SK-N-SH (cell line): ENCODE measurements at regions not wholly inside any gene's neighbourhood (a gene's known extent, or its start where the extent isn't known, plus 50 kb on each side); places are given as distances from the start of the nearest gene placed in this dataset.

Experiments used
- CTCF ChIA-PET: fragments of 300-600, 350-600 bp; formaldehyde crosslinking; extraction: SDS; loops from one replicate; lab custom pipeline; 2021; lab: Yijun Ruan, JAX
- POLR2A ChIA-PET: fragments of 350-600 bp; sonication (Branson Sonifier 250); formaldehyde crosslinking; extraction: SDS; loops from one replicate; lab custom pipeline; 2020; ENCODE audit warnings: antibody characterized with exemption, inconsistent platforms; lab: Yijun Ruan, JAX
- DNase-seq: peaks from one replicate; pipeline ENCODE4 v3.0.0; 2012
- H2AFZ ChIP-seq: fragments of 200-600 bp; sonication (generic); 2 replicates; pipeline ENCODE4 v1.8.1; 2016; ENCODE audit warnings: antibody characterized with exemption, mild to moderate bottlenecking, low read depth
- H3F3A ChIP-seq: fragments of 200-600 bp; sonication (generic); replicated peaks from 2 replicates; pipeline ENCODE3; 2016; ENCODE audit warnings: antibody characterized with exemption, mild to moderate bottlenecking; ENCODE audit not compliant: insufficient read depth
- H3K27ac ChIP-seq, 2 experiments: fragments of 200-500 bp in 1 of 2; fragments of 200-600 bp in 1 of 2; sonication (Bioruptor generic) in 1 of 2; sonication (generic), shearing (Covaris generic) in 1 of 2; 2 replicates each; pipeline versions ENCODE4 v1.5.1 to v1.6.1; 2014 to 2016; ENCODE audit warnings: low read depth in 2 of 2, inconsistent platforms in 1 of 2, low read length in 1 of 2, mild to moderate bottlenecking in 1 of 2, mixed read lengths in 1 of 2
- H3K27me3 ChIP-seq: fragments of 200-600 bp; sonication (generic), shearing (Covaris generic); 2 replicates; pipeline ENCODE4 v1.6.1; 2016; ENCODE audit warnings: mixed run types; ENCODE audit not compliant: insufficient read depth
- H3K36me3 ChIP-seq, 2 experiments: fragments of 200-500 bp in 1 of 2; fragments of 200-600 bp in 1 of 2; sonication (Bioruptor generic) in 1 of 2; sonication (generic) in 1 of 2; replicated peaks in 1 of 2; 2 replicates each; pipeline versions ENCODE3 to v1.5.1; 2014 to 2016; ENCODE audit warnings: low read length in 1 of 2, mild to moderate bottlenecking in 1 of 2; ENCODE audit not compliant: insufficient read depth in 2 of 2, control insufficient read depth in 1 of 2
- H3K4me1 ChIP-seq, 2 experiments: fragments of 200-500 bp in 1 of 2; fragments of 200-600 bp in 1 of 2; sonication (Bioruptor generic) in 1 of 2; sonication (generic), shearing (Covaris generic) in 1 of 2; 2 replicates each; pipeline versions ENCODE4 v1.5.1 to v1.6.1; 2014 to 2016; ENCODE audit warnings: low read depth in 1 of 2, low read length in 1 of 2, mixed run types in 1 of 2; ENCODE audit not compliant: insufficient read depth in 2 of 2, control insufficient read depth in 1 of 2
- H3K4me2 ChIP-seq: fragments of 200-600 bp; sonication (generic), shearing (Covaris generic); 2 replicates; pipeline ENCODE4 v1.6.1; 2017; ENCODE audit warnings: mixed run types
- H3K4me3 ChIP-seq, 2 experiments: fragments of 200-500 bp in 1 of 2; fragments of 200-600 bp in 1 of 2; sonication (Bioruptor generic) in 1 of 2; sonication (generic), shearing (Covaris generic) in 1 of 2; 2 replicates each; pipeline versions ENCODE4 v1.5.1 to v1.8.1; 2014 to 2016; ENCODE audit warnings: low read depth in 2 of 2, inconsistent platforms in 1 of 2, low read length in 1 of 2, mild to moderate bottlenecking in 1 of 2, mixed read lengths in 1 of 2, moderate library complexity in 1 of 2
- H3K79me2 ChIP-seq: fragments of 200-600 bp; sonication (generic); 2 replicates; pipeline ENCODE4 v1.8.1; 2017; ENCODE audit warnings: mild to moderate bottlenecking; ENCODE audit not compliant: insufficient read depth
- H3K9ac ChIP-seq: fragments of 200-600 bp; sonication (generic); 2 replicates; pipeline ENCODE4 v1.6.1; 2017; ENCODE audit warnings: mixed run types
- H3K9me2 ChIP-seq: fragments of 200-600 bp; sonication (generic); 2 replicates; pipeline ENCODE4 v1.6.1; 2017; ENCODE audit warnings: mixed run types
- H3K9me3 ChIP-seq: fragments of 200-600 bp; sonication (generic); 2 replicates; pipeline ENCODE4 v1.6.1; 2017; ENCODE audit warnings: mixed run types, mild to moderate bottlenecking, moderate library complexity
- H4K20me1 ChIP-seq: fragments of 200-600 bp; sonication (generic); 2 replicates; pipeline ENCODE4 v1.6.1; 2017; ENCODE audit warnings: mild to moderate bottlenecking, mixed run types; ENCODE audit not compliant: insufficient read depth
- CHD2 ChIP-seq: fragments of 150-350 bp; IDR thresholded peaks from 2 replicates; pipeline ENCODE4 v1.6.1; 2018; ENCODE audit warnings: low read length; ENCODE audit not compliant: partially characterized antibody
- CTCF ChIP-seq: fragments of 200-600 bp; sonication (generic); IDR thresholded peaks from 2 replicates; pipeline ENCODE4 v1.6.1; 2017; ENCODE audit warnings: antibody characterized with exemption, mild to moderate bottlenecking, moderate library complexity
- ELF1 ChIP-seq: IDR thresholded peaks from 2 replicates; pipeline ENCODE4 v1.4.0; 2012
- EP300 ChIP-seq, 2 experiments: IDR thresholded peaks; 2 replicates each; pipeline versions ENCODE4 v1.4.0 to v1.6.1; 2012; ENCODE audit warnings: borderline replicate concordance in 1 of 2, low read depth in 1 of 2, low read length in 1 of 2
- EZH2phosphoT487 ChIP-seq: fragments of 200-600 bp; sonication (generic); IDR thresholded peaks from 2 replicates; pipeline ENCODE4 v1.6.1; 2017; ENCODE audit warnings: low read depth, mixed run types, mild to moderate bottlenecking, antibody characterized with exemption, moderate library complexity, borderline replicate concordance
- FOSL2 ChIP-seq: IDR thresholded peaks from 2 replicates; pipeline ENCODE4 v1.4.0; 2012; ENCODE audit warnings: low read depth, mild to moderate bottlenecking, moderate library complexity, borderline replicate concordance
- FOXJ3 ChIP-seq: sonication (generic); formaldehyde crosslinking; IDR thresholded peaks from 2 replicates; pipeline ENCODE4 v1.5.1; 2020; ENCODE audit warnings: mild to moderate bottlenecking, missing genetic modification reagents
- GABPA ChIP-seq: IDR thresholded peaks from 2 replicates; pipeline ENCODE4 v1.4.0; 2012; ENCODE audit warnings: low read depth, mild to moderate bottlenecking
- GATA2 ChIP-seq: sonication (generic); formaldehyde crosslinking; IDR thresholded peaks from 2 replicates; pipeline ENCODE4 v1.5.0; 2020; ENCODE audit warnings: mild to moderate bottlenecking, missing genetic modification reagents
- MAX ChIP-seq: IDR thresholded peaks from 2 replicates; pipeline ENCODE4 v1.4.0; 2012; ENCODE audit warnings: low read depth
- MEF2A ChIP-seq: IDR thresholded peaks from 2 replicates; pipeline ENCODE4 v1.4.0; 2012; ENCODE audit warnings: low read depth, borderline replicate concordance
- NFIC ChIP-seq: IDR thresholded peaks from 2 replicates; pipeline ENCODE4 v1.4.0; 2012; ENCODE audit warnings: borderline replicate concordance
- PBX3 ChIP-seq: IDR thresholded peaks from 2 replicates; pipeline ENCODE4; 2012
- RCOR1 ChIP-seq: fragments of 150-350 bp; IDR thresholded peaks from 2 replicates; pipeline ENCODE4 v1.6.1; 2017; ENCODE audit warnings: antibody characterized with exemption, low read length
- RFX5 ChIP-seq: IDR thresholded peaks from 2 replicates; pipeline ENCODE4 v1.6.1; 2012; ENCODE audit warnings: mild to moderate bottlenecking, improper control_type of control experiment, low read length
- RXRA ChIP-seq: IDR thresholded peaks from 2 replicates; pipeline ENCODE4 v1.4.0; 2012; ENCODE audit warnings: low read depth, mild to moderate bottlenecking, borderline replicate concordance
- SIN3A ChIP-seq: IDR thresholded peaks from 2 replicates; pipeline ENCODE4 v1.6.1; 2012; ENCODE audit warnings: low read depth, mild to moderate bottlenecking, low read length, moderate library complexity, borderline replicate concordance
- SMC3 ChIP-seq: IDR thresholded peaks from 2 replicates; pipeline ENCODE4 v1.6.1; 2012; ENCODE audit warnings: low read depth, low read length, improper control_type of control experiment
- TAF1 ChIP-seq: IDR thresholded peaks from 2 replicates; pipeline ENCODE4 v1.6.1; 2012; ENCODE audit warnings: low read depth, mild to moderate bottlenecking, low read length, moderate library complexity, borderline replicate concordance
- TEAD4 ChIP-seq: IDR thresholded peaks from 2 replicates; pipeline ENCODE4 v1.4.0; 2012; ENCODE audit warnings: mild to moderate bottlenecking, borderline replicate concordance; ENCODE audit not compliant: insufficient read depth
- USF2 ChIP-seq: fragments of 150-350 bp; IDR thresholded peaks from 2 replicates; pipeline ENCODE4 v1.6.1; 2017; ENCODE audit warnings: antibody characterized with exemption, low read length, low read depth, borderline replicate concordance
- YY1 ChIP-seq: IDR thresholded peaks from 2 replicates; pipeline ENCODE4 v1.4.0; 2012; ENCODE audit warnings: low read depth, mild to moderate bottlenecking
- ZBTB33 ChIP-seq: IDR thresholded peaks from 2 replicates; pipeline ENCODE4 v1.4.0; 2012; ENCODE audit warnings: low read depth, borderline replicate concordance
- WGBS: methylation state at CpG from one replicate; pipeline ENCODE4 v1.1.6; 2017; ENCODE audit warnings: low lambda C conversion rate; 5-methylcytosine and 5-hydroxymethylcytosine counted together

GRCh38 chr3:154482507-154482906 is 52.5 kb upstream of the GPR149 start:
- Histone ChIP-seq H4K20me1 (no peaks in the 10 kb centered on the region), H3K4me2 (no peak overlapping the region), H3F3A (no peaks in the 10 kb centered on the region), H3K4me1 (no peaks in the 10 kb centered on the region), H3K4me3 (no peak overlapping the region), H3K9me2 (no peaks in the 10 kb centered on the region), H3K9me3 (no peaks in the 10 kb centered on the region), H3K27me3 (no peaks in the 10 kb centered on the region), H3K27ac (no peak overlapping the region), H2AFZ (0 out of 2 replicates have a peak overlapping the region, but pooled peaks have one; percentile 1), H3K9ac (no peak overlapping the region), H3K79me2 (no peaks in the 10 kb centered on the region), H3K36me3 (no peaks in the 10 kb centered on the region)
- POLR2A ChIA-PET, result no interaction called here
- DNase-seq, result no peak
- WGBS, result 12% methylated on average over 3 of the region's 3 CpGs
- TF ChIP-seq ZBTB33 (no peak), CTCF (no peak), GABPA (no peak), TAF1 (no peak), MAX (no peak), SIN3A (no peak), MEF2A (no peak), TEAD4 (no peak), GATA2 (CRISPR knock-in tag) (no peak), FOXJ3 (CRISPR knock-in tag) (no peak), SMC3 (no peak), PBX3 (no peak), ELF1 (no peak), RXRA (no peak)
- CTCF ChIA-PET, result no interaction called here

- POLR2A ChIA-PET, result no interaction called here
- no peak overlapping the region for H2AFZ ChIP-seq
- H3K4me1 ChIP-seq, result no peaks in the 10 kb centered on the region
- no peaks in the 10 kb centered on the region for H3F3A ChIP-seq
- H3K4me3 ChIP-seq, result no peak overlapping the region
- CTCF ChIA-PET, result no interaction called here
- H4K20me1 ChIP-seq, result no peaks in the 10 kb centered on the region
- H3K27me3 ChIP-seq, result no peaks in the 10 kb centered on the region
- whole genome bisulfite sequencing, result 81% methylated on average over 4 of the region's 4 CpGs
- H3K4me2 ChIP-seq, result no peak overlapping the region
- DNase-seq, result no peak
- no peaks in the 10 kb centered on the region for H3K9me2 ChIP-seq
- H3K27ac ChIP-seq, result no peak overlapping the region
- H3K79me2 ChIP-seq, result no peaks in the 10 kb centered on the region
- H3K9me3 ChIP-seq, result no peaks in the 10 kb centered on the region; the same call in 1 of the 2 replicates
- no peaks in the 10 kb centered on the region for H3K36me3 ChIP-seq
- H3K9ac ChIP-seq, result no peak overlapping the region
- TF ChIP-seq RFX5 (no peak), ELF1 (no peak), NFIC (no peak), RCOR1 (no peak), USF2 (no peak), EP300 (IDR thresholded peaks at IDR 0.05; ENCODE audit: borderline replicate concordance in 1 of 2, low read depth in 1 of 2, low read length in 1 of 2) (no peak), FOSL2 (no peak), YY1 (no peak), EZH2phosphoT487 (no peak), CHD2 (no peak), MAX (no peak)
These were observed 50.0 kb upstream of the GPR149 start for GRCh38 chr3:154480033-154480432.
